SK-N-SH treated with all-trans-retinoic acid at 6 μM for 48 hours (cell line): ENCODE measurements at regions not wholly inside any gene's neighbourhood (a gene's known extent, or its start where the extent isn't known, plus 50 kb on each side); places are given as distances from the start of the nearest gene placed in this dataset.

Experiments
- ATAC-seq: fragments of 200-7000 bp; cut with Tn5 transposase; 3 replicates; pipeline ENCODE4 v1.9.1; 2020; ENCODE audit warnings: mild to moderate bottlenecking, moderate library complexity
- ARNTL ChIP-seq: fragments of 450-650 bp; formaldehyde crosslinking; IDR thresholded peaks from 2 replicates; pipeline ENCODE4 v1.5.0; 2020; ENCODE audit warnings: low read depth, mild to moderate bottlenecking, moderate library complexity, borderline replicate concordance
- BACH2 ChIP-seq: fragments of 250-450 bp; sonication (Bioruptor Pico); IDR thresholded peaks from 2 replicates; pipeline ENCODE4 v1.9.0; 2021; ENCODE audit warnings: mild to moderate bottlenecking, borderline replicate concordance
- CREB5 ChIP-seq: fragments of 250-450 bp; sonication (Bioruptor Pico); IDR thresholded peaks from 2 replicates; pipeline ENCODE4 v1.5.1; 2020; ENCODE audit warnings: low read depth, mild to moderate bottlenecking, moderate library complexity
- CSRNP3 ChIP-seq: fragments of 250-450 bp; sonication (Bioruptor Pico); IDR thresholded peaks from 2 replicates; pipeline ENCODE4 v1.5.1; 2021; ENCODE audit warnings: mild to moderate bottlenecking, moderate library complexity
- ESRRG ChIP-seq: fragments of 250-450 bp; sonication (Bioruptor Pico); IDR thresholded peaks from 2 replicates; pipeline ENCODE4 v1.6.1; 2021; ENCODE audit warnings: mild to moderate bottlenecking
- PATZ1 ChIP-seq: fragments of 250-450 bp; sonication (Bioruptor Pico); IDR thresholded peaks from 2 replicates; pipeline ENCODE4 v1.8.0; 2020; ENCODE audit warnings: mild to moderate bottlenecking, moderate library complexity, borderline replicate concordance
- POU6F1 ChIP-seq: fragments of 250-450 bp; sonication (Bioruptor Pico); IDR thresholded peaks from 2 replicates; pipeline ENCODE4 v1.8.0; 2021; ENCODE audit warnings: low read depth, mild to moderate bottlenecking, moderate library complexity, borderline replicate concordance
- RARB ChIP-seq: fragments of 250-450 bp; sonication (Bioruptor Pico); IDR thresholded peaks from 2 replicates; pipeline ENCODE4 v1.8.0; 2021; ENCODE audit warnings: mild to moderate bottlenecking, moderate library complexity
- SNAI2 ChIP-seq: fragments of 250-450 bp; sonication (Bioruptor Pico); IDR thresholded peaks from 2 replicates; pipeline ENCODE4 v1.5.0; 2020; ENCODE audit warnings: mild to moderate bottlenecking, moderate library complexity
- TCF4 ChIP-seq: fragments of 250-450 bp; sonication (Bioruptor Pico); IDR thresholded peaks from 2 replicates; pipeline ENCODE4 v1.8.0; 2021; ENCODE audit warnings: mild to moderate bottlenecking, moderate library complexity, borderline replicate concordance
- TOX ChIP-seq: fragments of 250-450 bp; sonication (Bioruptor Pico); IDR thresholded peaks from 2 replicates; pipeline ENCODE4 v1.8.0; 2021; ENCODE audit warnings: mild to moderate bottlenecking, moderate library complexity, borderline replicate concordance
- TSHZ2 ChIP-seq: fragments of 250-450 bp; sonication (Bioruptor Pico); IDR thresholded peaks from 2 replicates; pipeline ENCODE4 v1.5.0; 2020; ENCODE audit warnings: mild to moderate bottlenecking, moderate library complexity
- ZC3H10 ChIP-seq: fragments of 250-450 bp; sonication (Bioruptor Pico); IDR thresholded peaks from 2 replicates; pipeline ENCODE4 v1.5.1; 2021; ENCODE audit warnings: mild to moderate bottlenecking, moderate library complexity
- ZFP30 ChIP-seq: fragments of 450-650 bp; formaldehyde crosslinking; IDR thresholded peaks from 2 replicates; pipeline ENCODE4 v1.5.0; 2022; ENCODE audit warnings: mild to moderate bottlenecking, moderate library complexity
- ZNF565 ChIP-seq: fragments of 450-650 bp; formaldehyde crosslinking; conservative IDR thresholded peaks from 2 replicates; pipeline ENCODE4 v1.5.0; 2020; ENCODE audit warnings: low read depth, mild to moderate bottlenecking, moderate library complexity
- ZNF70 ChIP-seq: fragments of 450-650 bp; formaldehyde crosslinking; IDR thresholded peaks from 2 replicates; pipeline ENCODE4 v1.5.0; 2020; ENCODE audit warnings: mild to moderate bottlenecking, moderate library complexity
- ZNF8 ChIP-seq: fragments of 450-650 bp; formaldehyde crosslinking; IDR thresholded peaks from 2 replicates; pipeline ENCODE4 v1.5.0; 2020; ENCODE audit warnings: mild to moderate bottlenecking, moderate library complexity

- ATAC-seq: no peak
- TF ChIP-seq TCF4 (CRISPR knock-in tag) (no peak), ZFP30 (CRISPR knock-in tag) (no peak), PATZ1 (CRISPR knock-in tag) (no peak), SNAI2 (CRISPR knock-in tag) (no peak), TSHZ2 (CRISPR knock-in tag) (no peak), ZNF8 (no peak), ARNTL (no peak), ESRRG (no peak), CREB5 (CRISPR knock-in tag) (no peak), ZNF70 (CRISPR knock-in tag) (no peak), RARB (no peak), CSRNP3 (CRISPR knock-in tag) (no peak)
These were observed 352.0 kb downstream of the SOX2 start for GRCh38 chr3:182063742-182064141.

- TF ChIP-seq TSHZ2 (CRISPR knock-in tag): no peak
- TF ChIP-seq, all 23 proteins: peak for 0
- ATAC-seq: no peak
These were observed 355.7 kb downstream of the SOX2 start for GRCh38 chr3:182067423-182067822.

GRCh38 chr3:182078316-182078715 lies 366.6 kb downstream of the SOX2 start:
- no peak for ATAC-seq
- TF ChIP-seq ZNF565 (CRISPR knock-in tag): no peak
- no peak for TF ChIP-seq SNAI2 (CRISPR knock-in tag)
- no peak for TF ChIP-seq CREB5 (CRISPR knock-in tag)
- TF ChIP-seq PATZ1 (CRISPR knock-in tag): no peak
- no peak for TF ChIP-seq CSRNP3 (CRISPR knock-in tag)
- no peak for TF ChIP-seq BACH2 (CRISPR knock-in tag)
- TF ChIP-seq ZC3H10 (CRISPR knock-in tag): no peak
- no peak for TF ChIP-seq ZFP30 (CRISPR knock-in tag)
- TF ChIP-seq POU6F1 (CRISPR knock-in tag): no peak
- no peak for TF ChIP-seq TOX
